ENCODE measurements at regions not wholly inside any gene's neighbourhood (a gene's known extent, or its start where the extent isn't known, plus 50 kb on each side); places are given as distances from the start of the nearest gene placed in this dataset.

DNA sequence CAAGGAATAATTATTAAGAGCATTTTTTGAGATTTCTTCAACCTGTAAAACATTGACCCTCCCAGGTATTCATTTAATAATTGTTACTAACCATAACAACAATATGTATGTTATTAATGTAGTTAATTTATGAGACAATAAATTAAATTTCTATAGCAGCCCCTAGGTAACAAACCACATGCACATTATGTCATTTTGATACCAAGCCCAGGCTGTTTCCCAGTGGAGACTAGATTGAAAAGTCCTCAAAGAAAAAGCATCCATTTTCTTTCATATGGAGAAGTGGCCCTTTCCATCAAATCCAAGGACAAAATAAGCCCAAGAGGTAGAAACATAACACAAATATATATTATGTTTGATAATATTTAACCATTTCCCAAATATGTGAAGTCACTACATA, 104.3 kb upstream of the GK2 start:
- Histone ChIP-seq H3K4me3 (no peak overlapping the region), H3K36me3 (no peaks in the 10 kb centered on the region), H3K4me1 (peaks cover 7% of the 10 kb centered on the region), H3K27ac (no peak overlapping the region), H3K27me3 (no peaks in the 10 kb centered on the region), H3K9me3 (no peaks in the 10 kb centered on the region)
- DNase-seq (ENCODE audit: extremely low spot score in 2 of 2) = no peak
- intact Hi-C loops (cut with DNase I) = no loop called here
- TF ChIP-seq, protein P1, sequence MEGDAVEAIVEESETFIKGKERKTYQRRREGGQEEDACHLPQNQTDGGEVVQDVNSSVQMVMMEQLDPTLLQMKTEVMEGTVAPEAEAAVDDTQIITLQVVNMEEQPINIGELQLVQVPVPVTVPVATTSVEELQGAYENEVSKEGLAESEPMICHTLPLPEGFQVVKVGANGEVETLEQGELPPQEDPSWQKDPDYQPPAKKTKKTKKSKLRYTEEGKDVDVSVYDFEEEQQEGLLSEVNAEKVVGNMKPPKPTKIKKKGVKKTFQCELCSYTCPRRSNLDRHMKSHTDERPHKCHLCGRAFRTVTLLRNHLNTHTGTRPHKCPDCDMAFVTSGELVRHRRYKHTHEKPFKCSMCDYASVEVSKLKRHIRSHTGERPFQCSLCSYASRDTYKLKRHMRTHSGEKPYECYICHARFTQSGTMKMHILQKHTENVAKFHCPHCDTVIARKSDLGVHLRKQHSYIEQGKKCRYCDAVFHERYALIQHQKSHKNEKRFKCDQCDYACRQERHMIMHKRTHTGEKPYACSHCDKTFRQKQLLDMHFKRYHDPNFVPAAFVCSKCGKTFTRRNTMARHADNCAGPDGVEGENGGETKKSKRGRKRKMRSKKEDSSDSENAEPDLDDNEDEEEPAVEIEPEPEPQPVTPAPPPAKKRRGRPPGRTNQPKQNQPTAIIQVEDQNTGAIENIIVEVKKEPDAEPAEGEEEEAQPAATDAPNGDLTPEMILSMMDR (IDR thresholded peaks at IDR 0.05) = no peak
- no peak for TF ChIP-seq POLR2AphosphoS5 (IDR thresholded peaks at IDR 0.05; ENCODE audit: insufficient read depth in 1 of 2, low read depth in 1 of 2)
- no peak for TF ChIP-seq POLR2A (IDR thresholded peaks at IDR 0.05)

DNA sequence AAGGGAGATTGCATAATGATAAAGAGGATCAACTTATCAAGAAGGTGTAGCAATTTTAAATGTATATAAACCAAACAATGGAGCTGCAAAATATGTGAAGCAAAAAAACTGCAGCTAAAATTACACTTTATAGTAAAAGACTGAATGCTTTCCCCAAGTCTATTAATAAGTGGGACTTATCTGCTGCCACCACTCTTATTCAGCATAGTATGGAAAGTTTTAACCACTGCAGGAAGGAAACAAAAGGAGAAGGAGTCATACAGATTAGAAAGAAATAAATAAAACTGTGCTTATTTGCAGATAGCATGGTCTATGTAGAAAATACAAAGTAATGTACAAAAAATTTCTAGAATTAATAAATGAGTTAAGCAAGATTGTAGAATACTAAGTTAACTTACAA, 94.1 kb upstream of the GK2 start:
- no peaks in the 10 kb centered on the region for H3K27me3 ChIP-seq
- no peak overlapping the region for H3K4me3 ChIP-seq
- DNase-seq (ENCODE audit: extremely low spot score in 2 of 2) = no peak
- TF ChIP-seq POLR2AphosphoS5 (IDR thresholded peaks at IDR 0.05; ENCODE audit: insufficient read depth in 1 of 2, low read depth in 1 of 2) = no peak
- TF ChIP-seq, protein P1 (IDR thresholded peaks at IDR 0.05) = no peak
- TF ChIP-seq POLR2A (IDR thresholded peaks at IDR 0.05) = no peak
- H3K27ac ChIP-seq = no peak overlapping the region
- intact Hi-C loops (cut with DNase I) = no loop called here
- no peaks in the 10 kb centered on the region for H3K36me3 ChIP-seq
- H3K4me1 ChIP-seq = peaks cover 5% of the 10 kb centered on the region
- no peaks in the 10 kb centered on the region for H3K9me3 ChIP-seq

DNA sequence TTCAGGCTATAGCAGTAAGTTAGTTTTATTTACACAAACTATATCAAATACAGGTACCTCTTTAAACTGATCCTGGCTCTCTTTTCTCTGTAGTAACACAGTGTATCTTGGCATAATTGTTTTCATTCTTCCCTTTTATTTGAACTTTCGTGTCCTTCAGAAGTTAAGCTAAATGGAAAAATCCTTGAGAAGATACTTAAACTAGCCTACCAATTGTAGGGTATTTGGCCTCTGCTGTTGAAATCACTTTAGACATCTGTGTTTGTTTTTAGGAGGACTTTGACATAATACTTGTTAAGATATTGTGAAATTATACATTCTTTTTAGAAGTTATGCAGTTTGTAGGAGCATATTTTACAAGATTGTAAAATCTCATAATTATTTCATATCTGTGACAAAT, 90.3 kb upstream of the GK2 start:
- Histone ChIP-seq H3K4me1 (peaks cover 5% of the 10 kb centered on the region), H3K4me3 (no peak overlapping the region), H3K27me3 (no peaks in the 10 kb centered on the region), H3K27ac (no peak overlapping the region), H3K9me3 (no peaks in the 10 kb centered on the region), H3K36me3 (no peaks in the 10 kb centered on the region)
- TF ChIP-seq POLR2A (IDR thresholded peaks at IDR 0.05) (no peak), POLR2AphosphoS5 (IDR thresholded peaks at IDR 0.05; ENCODE audit: insufficient read depth in 1 of 2, low read depth in 1 of 2) (no peak)
- TF ChIP-seq, protein P1 (IDR thresholded peaks at IDR 0.05) = no peak
- intact Hi-C loops (cut with DNase I) = no loop called here
- DNase-seq (ENCODE audit: extremely low spot score in 2 of 2) = no peak

DNA sequence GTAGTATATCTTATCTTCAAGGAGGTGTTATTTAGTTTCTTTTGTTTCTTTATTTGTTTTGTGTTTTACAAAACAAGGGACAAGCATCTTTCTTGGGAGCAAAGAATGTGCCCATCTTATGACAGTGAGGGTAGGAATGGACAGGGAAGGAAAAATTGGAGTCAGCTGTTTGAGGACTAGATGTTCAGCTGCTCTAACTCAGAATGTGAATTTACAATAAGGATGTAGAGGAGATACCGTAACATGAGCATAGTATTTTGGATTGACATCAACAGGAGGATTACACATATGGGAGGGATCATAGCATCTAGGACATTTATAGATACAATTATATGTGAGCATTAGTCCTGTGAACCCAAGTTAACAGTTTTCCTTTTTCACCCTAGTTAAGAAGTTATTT, 89.0 kb upstream of the GK2 start:
- no peak for DNase-seq (ENCODE audit: extremely low spot score in 2 of 2)
- intact Hi-C loops (cut with DNase I) = no loop called here
- H3K4me1 ChIP-seq = peaks cover 5% of the 10 kb centered on the region
- no peak overlapping the region for H3K4me3 ChIP-seq
- H3K27ac ChIP-seq = no peak overlapping the region
- H3K36me3 ChIP-seq = no peaks in the 10 kb centered on the region
- TF ChIP-seq POLR2A (IDR thresholded peaks at IDR 0.05) (no peak), POLR2AphosphoS5 (IDR thresholded peaks at IDR 0.05; ENCODE audit: insufficient read depth in 1 of 2, low read depth in 1 of 2) (no peak)
- TF ChIP-seq, protein P1 (IDR thresholded peaks at IDR 0.05) = no peak
- no peaks in the 10 kb centered on the region for H3K9me3 ChIP-seq
- H3K27me3 ChIP-seq = no peaks in the 10 kb centered on the region

DNA sequence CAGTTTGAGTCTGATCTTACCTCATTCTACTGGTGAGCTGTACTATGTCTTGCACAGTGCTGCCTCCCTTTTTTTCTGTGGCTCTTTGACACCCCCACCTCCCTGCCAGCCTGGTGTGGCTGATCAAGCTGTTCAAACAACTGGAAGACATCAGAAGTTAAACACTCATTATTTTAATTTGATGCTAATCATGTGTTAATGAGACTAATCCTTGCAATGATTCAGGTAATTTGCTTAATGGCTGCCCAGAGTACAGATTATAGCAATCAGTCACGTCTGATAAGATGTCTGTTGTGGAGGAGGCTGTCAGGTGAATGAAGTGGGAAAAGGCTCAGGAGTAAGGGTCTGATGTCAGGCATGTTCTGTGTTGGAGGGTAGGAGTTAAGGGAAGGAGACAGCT, 87.4 kb upstream of the GK2 start:
- TF ChIP-seq, protein P1 (IDR thresholded peaks at IDR 0.05) = no peak
- TF ChIP-seq POLR2AphosphoS5 (IDR thresholded peaks at IDR 0.05; ENCODE audit: insufficient read depth in 1 of 2, low read depth in 1 of 2) (no peak), POLR2A (IDR thresholded peaks at IDR 0.05) (no peak)
- H3K4me1 ChIP-seq = peaks cover 5% of the 10 kb centered on the region
- intact Hi-C loops (cut with DNase I) = no loop called here
- no peak for DNase-seq (ENCODE audit: extremely low spot score in 2 of 2)
- H3K27me3 ChIP-seq = no peaks in the 10 kb centered on the region
- H3K36me3 ChIP-seq = no peaks in the 10 kb centered on the region
- H3K9me3 ChIP-seq = no peaks in the 10 kb centered on the region
- H3K4me3 ChIP-seq = peak overlapping the region in 1 of 2 donors; percentile 18
- H3K27ac ChIP-seq = no peak overlapping the region
